Endothelial cell of umbilical vein (primary cell): ENCODE measurements at regions not wholly inside any gene's neighbourhood (a gene's known extent, or its start where the extent isn't known, plus 50 kb on each side); places are given as distances from the start of the nearest gene placed in this dataset.

Experiments used
- BruUV-seq: library from RNA; stranded (reverse); fragments of 400-500 nt; replicated peaks from 2 replicates; lab custom pipeline; 2021; lab: Mats Ljungman, UMichigan
- CTCF ChIA-PET: fragments of 300-600, 350-600 bp; sonication (Branson Sonifier 250); formaldehyde crosslinking; loops from one replicate; lab custom pipeline; 2021; ENCODE audit warnings: antibody characterized with exemption, inconsistent platforms; lab: Charles Lee
- POLR2A ChIA-PET: fragments of 300-600, 350-600 bp; sonication (Branson Sonifier 250); formaldehyde crosslinking; loops from one replicate; lab custom pipeline; 2021; ENCODE audit warnings: antibody characterized with exemption, inconsistent platforms; lab: Charles Lee
- DNase-seq: peaks from one replicate; pipeline ENCODE4 v3.0.0-alpha.2; 2011; ENCODE audit warnings: low read depth, low spot score
- FAIRE-seq: peaks from 2 replicates; lab custom pipeline; 2011; peaks lifted over from hg19 to GRCh38; lab: Jason Lieb, UNC
- H2AFZ ChIP-seq: 2 replicates; pipeline ENCODE4 v1.6.0; 2012; ENCODE audit warnings: low read depth, low read length, control low read depth, inconsistent platforms
- H3K27ac ChIP-seq: 2 replicates; pipeline ENCODE4 v1.5.1; 2011; ENCODE audit warnings: low read depth, mild to moderate bottlenecking, control low read depth, low read length, moderate library complexity; ENCODE audit not compliant: insufficient read depth
- H3K27me3 ChIP-seq, 2 experiments: 2 replicates each; pipeline versions ENCODE4 v1.6.0 to v1.6.1; 2011; ENCODE audit warnings: low read length in 2 of 2, mixed read lengths in 1 of 2; ENCODE audit not compliant: control insufficient read depth in 2 of 2, insufficient read depth in 2 of 2
- H3K36me3 ChIP-seq, 2 experiments: 2 replicates in 1 of 2; 3 replicates in 1 of 2; pipeline ENCODE4 v1.5.1; 2011; ENCODE audit warnings: low read length in 2 of 2, mild to moderate bottlenecking in 1 of 2, moderate library complexity in 1 of 2; ENCODE audit not compliant: control insufficient read depth in 2 of 2, insufficient read depth in 2 of 2; ENCODE audit errors: extremely low read depth in 1 of 2
- H3K4me1 ChIP-seq: 3 replicates; pipeline ENCODE4 v1.5.1; 2011; ENCODE audit warnings: mild to moderate bottlenecking, low read length; ENCODE audit not compliant: control insufficient read depth, insufficient read depth; ENCODE audit errors: extremely low read depth
- H3K4me2 ChIP-seq: 2 replicates; pipeline ENCODE4 v1.6.1; 2011; ENCODE audit warnings: low read length, control low read depth, mixed read lengths; ENCODE audit not compliant: insufficient read depth
- H3K4me3 ChIP-seq, 3 experiments: fragments of 200-600 bp in 1 of 3; sonication (generic), shearing (Covaris generic) in 1 of 3; replicated peaks in 1 of 3; 2 replicates each; pipeline ENCODE4 v1.5.1; 2011 to 2016; ENCODE audit warnings: control low read depth in 3 of 3, low read length in 3 of 3, mild to moderate bottlenecking in 2 of 3, inconsistent platforms in 1 of 3, low read depth in 1 of 3, moderate library complexity in 1 of 3; ENCODE audit not compliant: insufficient read depth in 1 of 3
- H3K79me2 ChIP-seq: 2 replicates; pipeline ENCODE4 v1.6.0; 2012; ENCODE audit warnings: low read length, inconsistent platforms; ENCODE audit not compliant: control insufficient read depth, insufficient read depth
- H3K9ac ChIP-seq: replicated peaks from 2 replicates; pipeline ENCODE3; 2011; ENCODE audit warnings: low read length, control low read depth; ENCODE audit not compliant: insufficient read depth; ENCODE audit errors: extremely low read depth
- H3K9me1 ChIP-seq: replicated peaks from 3 replicates; pipeline ENCODE4 v1.6.0; 2011; ENCODE audit warnings: mild to moderate bottlenecking, low read length; ENCODE audit not compliant: control insufficient read depth, insufficient read depth; ENCODE audit errors: extremely low read depth
- H3K9me3 ChIP-seq: replicated peaks from 2 replicates; pipeline ENCODE4 v1.5.1; 2012; ENCODE audit warnings: low read length, inconsistent platforms; ENCODE audit not compliant: control insufficient read depth, insufficient read depth
- H4K20me1 ChIP-seq: replicated peaks from 2 replicates; pipeline ENCODE3; 2011; ENCODE audit warnings: mild to moderate bottlenecking, low read length; ENCODE audit not compliant: control insufficient read depth, insufficient read depth; ENCODE audit errors: extremely low read depth
- EZH2 ChIP-seq: IDR thresholded peaks from 2 replicates; pipeline ENCODE4 v1.6.1; 2012; ENCODE audit warnings: borderline replicate concordance, low read depth, mild to moderate bottlenecking, moderate library complexity, low read length, inconsistent platforms; ENCODE audit not compliant: severe bottlenecking
- FOS ChIP-seq: IDR thresholded peaks from 2 replicates; pipeline ENCODE4 v1.6.1; 2011; ENCODE audit warnings: mild to moderate bottlenecking, low read length, moderate library complexity, borderline replicate concordance; ENCODE audit not compliant: insufficient read depth
- GATA2 ChIP-seq: IDR thresholded peaks from 2 replicates; pipeline ENCODE4 v1.7.0; 2011; ENCODE audit warnings: low read depth, mild to moderate bottlenecking, moderate library complexity, mixed read lengths, low read length; ENCODE audit not compliant: insufficient read length, insufficient read depth
- JUN ChIP-seq: IDR thresholded peaks from 2 replicates; pipeline ENCODE4 v1.6.1; 2011; ENCODE audit warnings: borderline replicate concordance, low read depth; ENCODE audit not compliant: insufficient read length, insufficient read depth
- MAX ChIP-seq: IDR thresholded peaks from 2 replicates; pipeline ENCODE4 v1.6.1; 2011; ENCODE audit not compliant: insufficient read depth, insufficient read length
- MYC ChIP-seq: IDR thresholded peaks from one replicate; pipeline ENCODE4 v1.6.1; 2011; ENCODE audit warnings: mild to moderate bottlenecking, low read depth, low read length
- POLR2A ChIP-seq: IDR thresholded peaks from 2 replicates; pipeline ENCODE4 v1.6.1; 2012; ENCODE audit warnings: low read depth, mild to moderate bottlenecking, control low read depth, low read length
- POLR2AphosphoS5 ChIP-seq: IDR thresholded peaks from 2 replicates; pipeline ENCODE4 v1.6.1; 2012; ENCODE audit warnings: low read depth, mild to moderate bottlenecking, control low read depth, low read length, moderate library complexity; ENCODE audit not compliant: insufficient read depth
- dilution Hi-C: fragments of 300-500 bp; cut with MboI; formaldehyde crosslinking; loops from one replicate; pipeline ENCODE4 v1.15.0; 2019; ENCODE audit warnings: low sequenced_read_pairs; ENCODE audit not compliant: extremely low pct_ligation_motif_present
- intact Hi-C: fragments of 100-400 bp; cut with micrococcal nuclease; formaldehyde crosslinking; loops from one replicate; pipeline ENCODE4 v1.10.0; 2022
- TF ChIP-seq, protein P1 (sequence below), 2 donors: IDR thresholded peaks; 1 replicate in 1 of 2; 2 replicates in 1 of 2; pipeline ENCODE4 v1.5.1; 2011; ENCODE audit warnings: low read length in 2 of 2, mild to moderate bottlenecking in 2 of 2, moderate library complexity in 2 of 2, control low read depth in 1 of 2, inconsistent platforms in 1 of 2, low read depth in 1 of 2; ENCODE audit not compliant: insufficient read depth in 1 of 2; ENCODE audit errors: extremely low read depth in 1 of 2

GRCh38 chr19:5228932-5229777, 111.5 kb downstream of the PTPRS start:
- H3K9me3 ChIP-seq: no peaks in the 10 kb centered on the region
- H3K4me2 ChIP-seq: no peak overlapping the region
- H3K4me3 ChIP-seq: no peak overlapping the region
- H3K27ac ChIP-seq: no peak overlapping the region
- BruUV-seq: no TSS peak
- H3K27me3 ChIP-seq: peaks cover 0 to 3% of the 10 kb centered on the region in 2 experiments
- H3K79me2 ChIP-seq: no peaks in the 10 kb centered on the region
- no peaks in the 10 kb centered on the region for H4K20me1 ChIP-seq
- intact Hi-C loops: no loop called here
- no peak for FAIRE-seq
- H3K4me1 ChIP-seq: no peaks in the 10 kb centered on the region
- ChIA-PET POLR2A (no interaction called here), CTCF (no interaction called here)
- no peak overlapping the region for H3K9ac ChIP-seq
- no peak overlapping the region for H2AFZ ChIP-seq
- H3K9me1 ChIP-seq: no peaks in the 10 kb centered on the region
- no peaks in the 10 kb centered on the region for H3K36me3 ChIP-seq
- dilution Hi-C loops: no loop called here
- DNase-seq: no peak
- no peak for TF ChIP-seq MYC
- TF ChIP-seq JUN: no peak
- no peak for TF ChIP-seq POLR2AphosphoS5
- no peak for TF ChIP-seq MAX
- TF ChIP-seq FOS: no peak
- no peak for TF ChIP-seq POLR2A
- TF ChIP-seq GATA2: no peak
- TF ChIP-seq, protein P1, sequence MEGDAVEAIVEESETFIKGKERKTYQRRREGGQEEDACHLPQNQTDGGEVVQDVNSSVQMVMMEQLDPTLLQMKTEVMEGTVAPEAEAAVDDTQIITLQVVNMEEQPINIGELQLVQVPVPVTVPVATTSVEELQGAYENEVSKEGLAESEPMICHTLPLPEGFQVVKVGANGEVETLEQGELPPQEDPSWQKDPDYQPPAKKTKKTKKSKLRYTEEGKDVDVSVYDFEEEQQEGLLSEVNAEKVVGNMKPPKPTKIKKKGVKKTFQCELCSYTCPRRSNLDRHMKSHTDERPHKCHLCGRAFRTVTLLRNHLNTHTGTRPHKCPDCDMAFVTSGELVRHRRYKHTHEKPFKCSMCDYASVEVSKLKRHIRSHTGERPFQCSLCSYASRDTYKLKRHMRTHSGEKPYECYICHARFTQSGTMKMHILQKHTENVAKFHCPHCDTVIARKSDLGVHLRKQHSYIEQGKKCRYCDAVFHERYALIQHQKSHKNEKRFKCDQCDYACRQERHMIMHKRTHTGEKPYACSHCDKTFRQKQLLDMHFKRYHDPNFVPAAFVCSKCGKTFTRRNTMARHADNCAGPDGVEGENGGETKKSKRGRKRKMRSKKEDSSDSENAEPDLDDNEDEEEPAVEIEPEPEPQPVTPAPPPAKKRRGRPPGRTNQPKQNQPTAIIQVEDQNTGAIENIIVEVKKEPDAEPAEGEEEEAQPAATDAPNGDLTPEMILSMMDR (IDR thresholded peaks at IDR 0.05; ENCODE audit: extremely low read depth in 1 of 2, insufficient read depth in 1 of 2, low read depth in 1 of 2, low read length in 2 of 2): no peak
- no peak for TF ChIP-seq EZH2
